Astrocyte (in vitro differentiated cells and primary cell): ENCODE measurements at regions not wholly inside any gene's neighbourhood (a gene's known extent, or its start where the extent isn't known, plus 50 kb on each side); places are given as distances from the start of the nearest gene placed in this dataset.

Source experiments
- DNase-seq: peaks from one replicate; pipeline ENCODE4 v3.0.0-alpha.2; 2010; ENCODE audit warnings: low read depth
- FAIRE-seq: peaks from 2 replicates; lab custom pipeline; 2011; peaks lifted over from hg19 to GRCh38; lab: Jason Lieb, UNC
- H2AFZ ChIP-seq: 2 replicates; pipeline ENCODE4 v1.6.0; 2012; ENCODE audit warnings: low read depth, low read length, inconsistent platforms
- H3K27ac ChIP-seq: 2 replicates; pipeline ENCODE4 v1.5.1; 2011; ENCODE audit warnings: low read depth, low read length, inconsistent platforms
- H3K27me3 ChIP-seq: 2 replicates; pipeline ENCODE4 v1.6.0; 2011; ENCODE audit warnings: low read length, inconsistent platforms; ENCODE audit not compliant: insufficient read depth
- H3K36me3 ChIP-seq: 2 replicates; pipeline ENCODE4 v1.5.1; 2011; ENCODE audit warnings: low read length, inconsistent platforms; ENCODE audit not compliant: insufficient read depth
- H3K4me1 ChIP-seq: 2 replicates; pipeline ENCODE4 v1.5.1; 2011; ENCODE audit warnings: low read length, inconsistent platforms; ENCODE audit not compliant: insufficient read depth
- H3K4me2 ChIP-seq: 2 replicates; pipeline ENCODE4 v1.6.0; 2012; ENCODE audit warnings: low read length, inconsistent platforms
- H3K4me3 ChIP-seq: 2 replicates; pipeline ENCODE4 v1.5.1; 2011; ENCODE audit warnings: low read depth, mild to moderate bottlenecking, low read length, inconsistent platforms; ENCODE audit not compliant: insufficient read depth
- H3K79me2 ChIP-seq: 2 replicates; pipeline ENCODE4 v1.6.0; 2012; ENCODE audit warnings: mild to moderate bottlenecking, low read length, inconsistent platforms; ENCODE audit not compliant: insufficient read depth
- H3K9ac ChIP-seq: 2 replicates; pipeline ENCODE4 v1.6.0; 2012; ENCODE audit warnings: mild to moderate bottlenecking, low read length, inconsistent platforms
- H3K9me3 ChIP-seq: 2 replicates; pipeline ENCODE4 v1.5.1; 2012; ENCODE audit warnings: low read depth, mild to moderate bottlenecking, low read length, inconsistent platforms; ENCODE audit not compliant: insufficient read depth
- H4K20me1 ChIP-seq: 2 replicates; pipeline ENCODE4 v1.6.0; 2012; ENCODE audit warnings: low read length, inconsistent platforms; ENCODE audit not compliant: insufficient read depth
- H3K27ac Mint-ChIP-seq: one replicate; pipeline ENCODE4 v1.8.0; 2021; ENCODE audit warnings: mild to moderate bottlenecking, mixed read lengths; ENCODE audit not compliant: unreplicated experiment
- H3K27me3 Mint-ChIP-seq: one replicate; pipeline ENCODE4 v1.8.0; 2021; ENCODE audit warnings: low read depth, mixed read lengths; ENCODE audit not compliant: unreplicated experiment
- H3K36me3 Mint-ChIP-seq: one replicate; pipeline ENCODE4 v1.8.0; 2021; ENCODE audit warnings: low read depth, mixed read lengths; ENCODE audit not compliant: unreplicated experiment
- H3K4me1 Mint-ChIP-seq: one replicate; pipeline ENCODE4 v1.8.0; 2021; ENCODE audit warnings: low read depth, mixed read lengths; ENCODE audit not compliant: unreplicated experiment
- H3K4me3 Mint-ChIP-seq: one replicate; pipeline ENCODE4 v1.8.0; 2021; ENCODE audit warnings: mild to moderate bottlenecking, moderate library complexity, mixed read lengths; ENCODE audit not compliant: unreplicated experiment
- H3K9me3 Mint-ChIP-seq: one replicate; pipeline ENCODE4 v1.8.0; 2021; ENCODE audit warnings: mild to moderate bottlenecking, mixed read lengths; ENCODE audit not compliant: unreplicated experiment
- CTCF ChIP-seq: IDR thresholded peaks from 2 replicates; pipeline ENCODE4 v1.5.1; 2011; ENCODE audit warnings: low read depth, mild to moderate bottlenecking, inconsistent platforms, low read length, moderate library complexity; ENCODE audit not compliant: insufficient read depth
- EZH2 ChIP-seq: IDR thresholded peaks from 2 replicates; pipeline ENCODE4 v1.6.1; 2012; ENCODE audit warnings: mild to moderate bottlenecking, low read length, inconsistent platforms; ENCODE audit not compliant: insufficient read depth

GRCh38 chr18:11369556-11369955 is 220.2 kb upstream of the PIEZO2 start:
- Histone ChIP-seq H3K27ac (no peak overlapping the region), H3K4me1 (peaks cover 5% of the 10 kb centered on the region), H3K4me2 (no peak overlapping the region), H3K79me2 (no peaks in the 10 kb centered on the region), H3K36me3 (no peaks in the 10 kb centered on the region), H2AFZ (no peak overlapping the region), H4K20me1 (no peaks in the 10 kb centered on the region), H3K27me3 (no peaks in the 10 kb centered on the region), H3K9me3 (no peaks in the 10 kb centered on the region), H3K9ac (no peak overlapping the region), H3K4me3 (no peak overlapping the region)
- Mint-ChIP-seq H3K9me3 (peaks cover 2% of the 10 kb centered on the region), H3K27ac (no peak overlapping the region), H3K4me3 (no peak overlapping the region), H3K27me3 (no peaks in the 10 kb centered on the region), H3K36me3 (no peaks in the 10 kb centered on the region), H3K4me1 (peaks cover 9% of the 10 kb centered on the region)
- DNase-seq: no peak
- TF ChIP-seq CTCF (no peak), EZH2 (no peak)
- FAIRE-seq: no peak

- Histone ChIP-seq H3K36me3 (no peaks in the 10 kb centered on the region), H3K9ac (no peak overlapping the region), H3K27ac (no peak overlapping the region), H3K4me2 (no peak overlapping the region), H3K27me3 (no peaks in the 10 kb centered on the region), H3K9me3 (no peaks in the 10 kb centered on the region), H3K4me1 (peaks cover 5% of the 10 kb centered on the region), H2AFZ (no peak overlapping the region), H3K4me3 (no peak overlapping the region), H3K79me2 (no peaks in the 10 kb centered on the region), H4K20me1 (no peaks in the 10 kb centered on the region)
- no peak for DNase-seq
- H3K9me3 Mint-ChIP-seq: peaks cover 2% of the 10 kb centered on the region
- FAIRE-seq: no peak
- no peak for TF ChIP-seq EZH2
- no peak for TF ChIP-seq CTCF
- no peak overlapping the region for H3K27ac Mint-ChIP-seq
- H3K4me3 Mint-ChIP-seq: no peak overlapping the region
- no peaks in the 10 kb centered on the region for H3K27me3 Mint-ChIP-seq
- H3K4me1 Mint-ChIP-seq: peaks cover 9% of the 10 kb centered on the region
- H3K36me3 Mint-ChIP-seq: no peaks in the 10 kb centered on the region
Observed at GRCh38 chr18:11368020-11368419, 218.7 kb upstream of the PIEZO2 start.

- Mint-ChIP-seq H3K27ac (no peak overlapping the region), H3K36me3 (no peaks in the 10 kb centered on the region)
- FAIRE-seq: no peak
Observed at GRCh38 chr18:11367351-11367750, 218.0 kb upstream of the PIEZO2 start.

More at GRCh38 chr18:11367351-11367750, 218.0 kb upstream of the PIEZO2 start:
- no peaks in the 10 kb centered on the region for H3K36me3 ChIP-seq
- no peak overlapping the region for H3K4me3 ChIP-seq
- no peak overlapping the region for H2AFZ ChIP-seq
- DNase-seq: no peak
- H4K20me1 ChIP-seq: no peaks in the 10 kb centered on the region
- H3K79me2 ChIP-seq: no peaks in the 10 kb centered on the region
- no peak overlapping the region for H3K9ac ChIP-seq
- no peaks in the 10 kb centered on the region for H3K27me3 Mint-ChIP-seq
- TF ChIP-seq EZH2 (no peak), CTCF (no peak)
- no peaks in the 10 kb centered on the region for H3K27me3 ChIP-seq
- H3K27ac ChIP-seq: no peak overlapping the region
- no peaks in the 10 kb centered on the region for H3K9me3 ChIP-seq
- H3K4me3 Mint-ChIP-seq: no peak overlapping the region
- no peak overlapping the region for H3K4me2 ChIP-seq
- H3K4me1 Mint-ChIP-seq: peaks cover 9% of the 10 kb centered on the region
- peaks cover 5% of the 10 kb centered on the region for H3K4me1 ChIP-seq
- peaks cover 2% of the 10 kb centered on the region for H3K9me3 Mint-ChIP-seq
